GM12872 (cell line): ENCODE measurements at regions not wholly inside any gene's neighbourhood (a gene's known extent, or its start where the extent isn't known, plus 50 kb on each side); places are given as distances from the start of the nearest gene placed in this dataset.

Source experiments
- CTCF ChIP-seq: IDR thresholded peaks from 3 replicates; pipeline ENCODE4 v1.5.1; 2011; ENCODE audit warnings: low read depth, mild to moderate bottlenecking, low read length, moderate library complexity; ENCODE audit not compliant: insufficient read depth

- no peak for TF ChIP-seq CTCF
Observed at GRCh38 chr17:77709594-77709993, 248.9 kb upstream of the TNRC6C start.

- no peak for TF ChIP-seq CTCF
Observed at GRCh38 chr17:77712578-77712977, 245.9 kb upstream of the TNRC6C start.

- TF ChIP-seq CTCF, result no peak
Observed at GRCh38 chr17:77716289-77716926, 242.1 kb upstream of the TNRC6C start.

GRCh38 chr17:77717941-77718668 lies 240.4 kb upstream of the TNRC6C start:
- no peak for TF ChIP-seq CTCF

- TF ChIP-seq CTCF, result no peak
Observed at GRCh38 chr17:77718669-77718961, 239.9 kb upstream of the TNRC6C start.

GRCh38 chr17:77719806-77720205 lies 238.7 kb upstream of the TNRC6C start:
- TF ChIP-seq CTCF, result no peak

GRCh38 chr17:77720946-77721845 lies 237.3 kb upstream of the TNRC6C start:
- TF ChIP-seq CTCF, result no peak
